ENCODE measurements at regions not wholly inside any gene's neighbourhood (a gene's known extent, or its start where the extent isn't known, plus 50 kb on each side); places are given as distances from the start of the nearest gene placed in this dataset.

- no peak for TF ChIP-seq SIN3A (IDR thresholded peaks at IDR 0.05; ENCODE audit: borderline replicate concordance, insufficient read depth, low read length)
- no peak for TF ChIP-seq POLR2AphosphoS5 (IDR thresholded peaks at IDR 0.05; ENCODE audit: low read depth, low read length)
- TF ChIP-seq REST (IDR thresholded peaks at IDR 0.05; ENCODE audit: insufficient read depth in 1 of 2, low read depth in 2 of 2, low read length in 2 of 2): no peak
These were observed 70.2 kb upstream of the MITF start for GRCh38 chr3:69669070-69669469.

Data from PFSK-1 (cell line).